HPDE6-E6E7 (cell line): ENCODE measurements at regions not wholly inside any gene's neighbourhood (a gene's known extent, or its start where the extent isn't known, plus 50 kb on each side); places are given as distances from the start of the nearest gene placed in this dataset.

Source experiments
- DNase-seq: peaks from one replicate; pipeline ENCODE4 v3.0.0; 2011; ENCODE audit warnings: missing footprints; ENCODE audit errors: extremely low spot score

- DNase-seq = no peak
These were observed 124.0 kb upstream of the UNC5C start for GRCh38 chr4:95672811-95673210.

GRCh38 chr4:95660719-95661118, 111.9 kb upstream of the UNC5C start:
- DNase-seq = no peak

- no peak for DNase-seq
These were observed 103.1 kb upstream of the UNC5C start for GRCh38 chr4:95651891-95652290.

DNA sequence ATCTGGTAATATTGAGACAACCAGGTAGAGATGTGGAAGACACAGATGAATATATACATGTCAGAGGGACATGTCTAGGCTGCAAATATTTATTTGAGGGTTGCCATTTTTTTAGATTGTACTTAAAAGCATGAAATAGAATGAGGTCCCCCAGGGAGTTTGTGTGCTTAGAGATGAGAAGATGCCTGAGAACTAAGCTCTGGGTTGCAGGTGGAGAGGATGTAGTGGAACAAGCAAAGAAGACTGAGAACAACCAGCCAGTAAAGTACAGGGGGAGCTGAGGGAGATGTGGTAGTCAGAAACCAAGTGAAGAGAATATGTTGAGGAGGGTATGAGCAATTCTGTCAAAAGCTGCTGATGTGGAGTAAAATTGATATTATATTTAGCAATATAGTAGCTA, 95.6 kb upstream of the UNC5C start:
- DNase-seq = no peak

DNA sequence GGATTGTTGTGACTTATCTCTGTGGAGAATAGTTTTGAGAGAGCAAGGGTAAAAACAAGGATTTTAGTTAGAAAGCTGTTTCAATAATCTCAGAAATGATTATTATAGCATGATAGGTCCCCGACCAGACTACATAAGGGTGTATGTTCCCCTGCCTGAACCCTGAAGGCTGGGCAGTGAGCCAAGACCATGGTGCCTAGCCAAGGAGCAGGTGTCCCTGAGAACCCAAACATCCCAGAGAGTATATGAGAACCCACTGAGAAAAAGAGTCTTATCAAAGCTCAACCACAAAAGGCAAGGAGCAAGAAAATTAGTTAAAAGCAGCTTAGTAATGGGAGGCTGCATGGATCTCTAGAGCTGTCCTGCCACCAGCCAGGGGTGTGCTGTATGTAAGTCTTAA, 94.9 kb upstream of the UNC5C start:
- no peak for DNase-seq

- no peak for DNase-seq
These were observed 92.8 kb upstream of the UNC5C start for GRCh38 chr4:95641571-95641970.

DNA sequence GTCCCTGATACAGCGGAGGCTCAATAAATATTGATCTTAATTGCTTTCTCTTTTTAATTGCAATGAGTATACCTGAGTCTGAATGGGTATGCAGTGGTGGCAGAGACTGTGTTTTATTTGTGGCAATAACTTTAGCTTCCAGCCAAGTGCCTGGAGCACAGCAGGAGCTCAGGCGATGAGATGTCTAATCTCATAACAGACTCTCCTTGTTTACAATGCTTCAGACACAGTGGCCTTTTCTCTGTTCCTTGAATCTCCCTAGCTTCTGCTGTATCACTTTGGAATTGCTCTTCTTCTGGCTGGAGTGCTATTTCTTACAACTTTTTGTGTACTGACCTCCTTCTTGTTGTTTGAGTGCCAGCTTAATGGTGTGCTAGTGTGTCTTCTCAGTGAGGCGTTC, 91.5 kb upstream of the UNC5C start:
- no peak for DNase-seq

DNA sequence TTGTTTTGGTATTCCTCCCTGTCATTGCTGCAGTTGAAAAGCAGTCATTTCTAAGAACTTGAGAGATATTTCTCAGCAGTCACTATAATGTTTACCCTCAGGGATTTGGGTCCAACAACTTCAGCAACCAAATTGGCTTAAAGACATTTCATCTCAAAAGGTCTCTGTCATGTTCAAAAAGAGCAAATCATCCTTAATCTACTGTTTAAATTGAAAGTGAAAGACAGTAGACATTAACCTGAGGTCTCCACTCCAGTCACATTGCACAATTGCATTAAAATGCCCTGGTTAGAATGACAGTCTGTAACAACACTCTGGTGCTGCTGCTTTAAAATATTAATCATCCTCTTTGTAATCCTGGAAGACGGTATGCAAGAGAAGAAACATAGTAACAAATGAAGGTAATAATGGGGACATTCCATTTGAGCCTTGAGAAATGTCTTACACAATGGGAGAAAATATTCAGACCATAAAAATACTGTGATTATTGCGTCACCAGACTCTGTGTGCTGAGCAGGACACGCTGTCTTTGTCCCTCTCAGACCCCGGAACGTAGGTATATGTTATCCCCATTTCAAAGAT, 90.2 kb upstream of the UNC5C start:
- DNase-seq = no peak

GRCh38 chr4:95637043-95637600, 88.3 kb upstream of the UNC5C start:
- DNase-seq = peak; percentile 27

DNA sequence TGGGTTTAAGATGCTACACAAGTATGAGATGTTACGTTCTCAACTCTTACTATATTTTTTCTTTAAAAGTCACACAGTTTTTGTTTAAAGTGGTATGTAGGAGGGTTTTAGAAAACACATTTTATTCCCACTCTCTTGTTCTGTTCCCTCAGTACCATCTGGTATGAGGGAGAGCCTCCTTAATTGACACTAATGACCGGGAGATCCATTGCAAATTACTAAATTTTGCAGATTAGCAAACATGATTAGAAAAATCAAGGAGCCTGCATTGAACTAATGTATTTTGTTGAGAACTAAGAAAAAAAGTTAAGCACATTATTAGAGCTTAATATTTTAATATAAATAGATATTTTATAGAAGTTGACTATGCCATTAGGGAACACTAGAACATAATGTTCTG, 87.3 kb upstream of the UNC5C start:
- no peak for DNase-seq

- no peak for DNase-seq
These were observed 78.9 kb upstream of the UNC5C start for GRCh38 chr4:95627709-95628108.

- DNase-seq = no peak
These were observed 78.3 kb upstream of the UNC5C start for GRCh38 chr4:95627024-95627605.

DNA sequence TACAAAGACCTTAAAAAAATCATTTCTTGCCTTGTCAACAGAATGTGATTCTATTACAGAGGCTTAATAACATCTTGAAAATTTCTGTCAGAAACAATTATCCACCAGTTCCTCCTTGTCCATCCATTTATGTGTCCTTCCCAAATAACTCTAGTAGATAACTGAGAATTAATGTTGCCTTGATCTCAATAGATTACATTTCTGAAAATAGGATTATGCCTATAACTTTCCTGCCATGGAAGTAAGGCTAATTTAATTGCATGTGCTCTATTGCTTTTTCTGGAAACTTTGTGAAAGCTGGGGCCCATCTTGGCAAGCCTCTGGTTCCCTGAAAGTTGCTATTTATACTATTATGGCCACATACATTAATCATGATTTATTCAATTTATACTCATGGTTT, 76.2 kb upstream of the UNC5C start:
- no peak for DNase-seq

GRCh38 chr4:95619525-95620443, 71.0 kb upstream of the UNC5C start:
- DNase-seq = no peak

GRCh38 chr4:95614684-95615205, 66.0 kb upstream of the UNC5C start:
- DNase-seq = no peak

GRCh38 chr4:95610061-95610569, 61.3 kb upstream of the UNC5C start:
- no peak for DNase-seq

DNA sequence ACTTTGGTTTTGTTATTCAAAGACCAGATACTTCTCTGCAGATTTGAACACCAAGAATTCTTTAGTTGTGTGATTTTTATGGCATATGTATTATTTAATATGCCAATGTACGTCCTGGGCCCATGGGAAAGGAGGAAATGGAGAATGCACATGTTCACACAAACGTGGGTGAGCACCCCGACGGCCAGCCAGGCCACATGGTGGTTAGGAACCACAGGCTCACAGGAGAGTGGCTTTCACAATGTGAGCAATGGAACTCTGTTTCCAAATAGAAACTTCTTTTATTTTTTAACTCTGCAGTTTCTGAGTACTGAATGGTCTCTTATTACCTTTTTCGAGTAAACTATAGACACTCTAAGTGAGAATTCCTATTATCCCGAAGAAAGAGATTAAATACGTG, 58.0 kb upstream of the UNC5C start:
- no peak for DNase-seq

GRCh38 chr4:95603393-95603792, 54.6 kb upstream of the UNC5C start:
- DNase-seq = no peak

DNA sequence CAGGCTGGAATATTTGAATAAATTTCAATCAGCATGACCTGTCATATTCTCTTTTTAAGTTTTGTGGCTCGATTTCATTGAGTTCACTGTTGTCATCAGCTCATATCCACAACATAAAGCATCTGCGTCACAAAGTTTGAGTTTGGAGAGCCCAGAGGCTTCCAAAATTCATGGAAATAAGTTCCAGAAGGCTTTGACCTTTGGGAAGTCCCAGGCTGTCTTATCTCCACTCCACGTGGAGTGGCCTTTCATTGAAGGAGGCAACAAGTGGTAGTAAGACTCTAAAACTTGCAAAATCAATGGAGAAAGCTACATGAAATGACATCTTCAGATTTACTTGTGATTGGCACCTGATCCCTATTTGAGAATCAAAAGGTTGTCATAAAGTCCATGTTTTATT, 54.1 kb upstream of the UNC5C start:
- no peak for DNase-seq

GRCh38 chr4:95601356-95601755, 52.6 kb upstream of the UNC5C start:
- no peak for DNase-seq

DNA sequence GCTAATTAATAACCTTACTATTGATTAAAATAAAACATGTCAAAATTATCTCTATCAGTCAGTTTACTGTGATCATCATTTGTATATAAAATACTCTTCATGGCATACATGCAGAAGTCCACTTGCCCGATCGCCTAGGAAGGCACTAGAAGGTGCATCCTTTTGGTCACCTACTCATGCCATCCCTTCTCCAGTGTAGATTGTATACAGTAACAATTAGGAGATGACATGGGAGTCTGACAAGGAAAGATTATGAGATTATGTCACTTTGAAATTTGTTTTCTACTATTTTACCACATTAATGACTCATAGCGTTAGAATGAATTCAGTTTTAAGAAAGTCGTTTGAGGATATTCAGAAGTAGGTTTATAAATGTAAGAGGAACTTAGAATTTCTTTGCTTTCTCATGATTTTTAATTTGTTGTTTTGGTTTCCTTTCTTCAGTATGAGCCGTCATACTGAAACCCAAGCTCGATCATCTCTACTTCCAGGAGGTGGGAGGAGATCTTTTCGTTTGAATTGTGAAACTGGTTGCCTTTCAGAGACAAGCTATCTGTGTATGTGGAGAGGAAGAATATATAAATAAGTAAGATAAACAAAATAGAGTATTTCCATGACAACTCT, 51.1 kb upstream of the UNC5C start:
- no peak for DNase-seq
